ENCODE measurements at regions not wholly inside any gene's neighbourhood (a gene's known extent, or its start where the extent isn't known, plus 50 kb on each side); places are given as distances from the start of the nearest gene placed in this dataset.

- TF ChIP-seq GATA3 (IDR thresholded peaks at IDR 0.05; ENCODE audit: low read depth, low read length) = no peak
- no peak for TF ChIP-seq GATA2 (IDR thresholded peaks at IDR 0.05; ENCODE audit: low read depth, low read length)
Observed at GRCh38 chr3:111359261-111360030, 182.6 kb upstream of the CD96 start.

Data from SH-SY5Y (cell line).